KMS-11 (cell line): ENCODE measurements at regions not wholly inside any gene's neighbourhood (a gene's known extent, or its start where the extent isn't known, plus 50 kb on each side); places are given as distances from the start of the nearest gene placed in this dataset.

Experiments used
- H2AFZ ChIP-seq: fragments of 200-600 bp; sonication (generic); 2 replicates; pipeline ENCODE4 v1.6.1; 2016; ENCODE audit warnings: antibody characterized with exemption, mixed run types, low read depth
- H3K27ac ChIP-seq: fragments of 200-600 bp; sonication (generic); 2 replicates; pipeline ENCODE4 v1.6.1; 2016; ENCODE audit warnings: mild to moderate bottlenecking, mixed run types
- H3K27me3 ChIP-seq: fragments of 200-600 bp; sonication (generic); 2 replicates; pipeline ENCODE4 v1.6.1; 2017; ENCODE audit warnings: mild to moderate bottlenecking, low read depth, mixed run types, moderate library complexity; ENCODE audit not compliant: insufficient read depth
- H3K36me3 ChIP-seq: fragments of 200-600 bp; sonication (generic); 2 replicates; pipeline ENCODE4 v1.6.1; 2017; ENCODE audit warnings: mild to moderate bottlenecking, mixed run types; ENCODE audit not compliant: insufficient read depth
- H3K4me1 ChIP-seq: fragments of 200-600 bp; sonication (generic); 2 replicates; pipeline ENCODE4 v1.6.1; 2016; ENCODE audit warnings: mild to moderate bottlenecking, low read depth, mixed run types; ENCODE audit not compliant: poor library complexity, severe bottlenecking
- H3K4me2 ChIP-seq: fragments of 200-600 bp; sonication (generic); 2 replicates; pipeline ENCODE4 v1.7.0; 2016; ENCODE audit warnings: mild to moderate bottlenecking, mixed run types
- H3K4me3 ChIP-seq: fragments of 200-600 bp; sonication (generic); IDR thresholded peaks from 2 replicates; pipeline ENCODE4 v1.6.1; 2017; ENCODE audit warnings: low read depth, low read length, mixed read lengths; ENCODE audit not compliant: insufficient read depth
- H3K79me2 ChIP-seq: fragments of 200-600 bp; sonication (generic); 2 replicates; pipeline ENCODE4 v1.6.1; 2016; ENCODE audit warnings: low read depth, mixed run types; ENCODE audit not compliant: insufficient read depth
- H3K9ac ChIP-seq: fragments of 200-600 bp; sonication (generic); 2 replicates; pipeline ENCODE4 v1.6.1; 2016; ENCODE audit warnings: mild to moderate bottlenecking, mixed run types
- H4K20me1 ChIP-seq: fragments of 200-600 bp; sonication (generic); 2 replicates; pipeline ENCODE4 v1.6.1; 2016; ENCODE audit warnings: mild to moderate bottlenecking, mixed run types; ENCODE audit not compliant: insufficient read depth
- TF ChIP-seq, protein P1 (sequence below): fragments of 200-600 bp; sonication (generic); conservative IDR thresholded peaks from 2 replicates; pipeline ENCODE4 v1.6.1; 2017; ENCODE audit warnings: low read depth, mild to moderate bottlenecking, antibody characterized with exemption, low read length, moderate library complexity, mixed read lengths

DNA sequence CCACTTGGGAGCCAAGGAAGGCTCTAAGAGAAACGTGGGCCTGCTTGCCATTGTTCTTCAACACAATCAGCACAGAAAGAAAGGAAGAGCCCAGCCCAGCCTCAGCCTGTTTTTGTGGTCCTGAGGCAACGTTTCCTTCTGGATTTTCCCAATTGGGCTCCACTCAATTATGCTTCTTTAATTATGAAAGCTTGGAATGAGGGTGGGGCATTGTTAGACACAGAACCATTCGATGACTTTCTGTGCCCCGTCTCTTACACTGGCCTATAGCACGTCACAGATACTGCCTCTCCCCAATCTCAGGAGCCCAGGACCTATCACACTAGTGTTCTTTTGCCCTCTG, 207.4 kb downstream of the ZFP36L2 start:
- no peaks in the 10 kb centered on the region for H3K27me3 ChIP-seq
- no peaks in the 10 kb centered on the region for H4K20me1 ChIP-seq
- no peak overlapping the region for H3K4me3 ChIP-seq
- H3K9ac ChIP-seq, result no peak overlapping the region
- no peaks in the 10 kb centered on the region for H3K36me3 ChIP-seq
- no peak overlapping the region for H2AFZ ChIP-seq
- no peak overlapping the region for H3K4me2 ChIP-seq
- no peaks in the 10 kb centered on the region for H3K4me1 ChIP-seq
- TF ChIP-seq, protein P1, sequence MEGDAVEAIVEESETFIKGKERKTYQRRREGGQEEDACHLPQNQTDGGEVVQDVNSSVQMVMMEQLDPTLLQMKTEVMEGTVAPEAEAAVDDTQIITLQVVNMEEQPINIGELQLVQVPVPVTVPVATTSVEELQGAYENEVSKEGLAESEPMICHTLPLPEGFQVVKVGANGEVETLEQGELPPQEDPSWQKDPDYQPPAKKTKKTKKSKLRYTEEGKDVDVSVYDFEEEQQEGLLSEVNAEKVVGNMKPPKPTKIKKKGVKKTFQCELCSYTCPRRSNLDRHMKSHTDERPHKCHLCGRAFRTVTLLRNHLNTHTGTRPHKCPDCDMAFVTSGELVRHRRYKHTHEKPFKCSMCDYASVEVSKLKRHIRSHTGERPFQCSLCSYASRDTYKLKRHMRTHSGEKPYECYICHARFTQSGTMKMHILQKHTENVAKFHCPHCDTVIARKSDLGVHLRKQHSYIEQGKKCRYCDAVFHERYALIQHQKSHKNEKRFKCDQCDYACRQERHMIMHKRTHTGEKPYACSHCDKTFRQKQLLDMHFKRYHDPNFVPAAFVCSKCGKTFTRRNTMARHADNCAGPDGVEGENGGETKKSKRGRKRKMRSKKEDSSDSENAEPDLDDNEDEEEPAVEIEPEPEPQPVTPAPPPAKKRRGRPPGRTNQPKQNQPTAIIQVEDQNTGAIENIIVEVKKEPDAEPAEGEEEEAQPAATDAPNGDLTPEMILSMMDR, result no peak
- H3K27ac ChIP-seq, result no peak overlapping the region
- no peaks in the 10 kb centered on the region for H3K79me2 ChIP-seq

DNA sequence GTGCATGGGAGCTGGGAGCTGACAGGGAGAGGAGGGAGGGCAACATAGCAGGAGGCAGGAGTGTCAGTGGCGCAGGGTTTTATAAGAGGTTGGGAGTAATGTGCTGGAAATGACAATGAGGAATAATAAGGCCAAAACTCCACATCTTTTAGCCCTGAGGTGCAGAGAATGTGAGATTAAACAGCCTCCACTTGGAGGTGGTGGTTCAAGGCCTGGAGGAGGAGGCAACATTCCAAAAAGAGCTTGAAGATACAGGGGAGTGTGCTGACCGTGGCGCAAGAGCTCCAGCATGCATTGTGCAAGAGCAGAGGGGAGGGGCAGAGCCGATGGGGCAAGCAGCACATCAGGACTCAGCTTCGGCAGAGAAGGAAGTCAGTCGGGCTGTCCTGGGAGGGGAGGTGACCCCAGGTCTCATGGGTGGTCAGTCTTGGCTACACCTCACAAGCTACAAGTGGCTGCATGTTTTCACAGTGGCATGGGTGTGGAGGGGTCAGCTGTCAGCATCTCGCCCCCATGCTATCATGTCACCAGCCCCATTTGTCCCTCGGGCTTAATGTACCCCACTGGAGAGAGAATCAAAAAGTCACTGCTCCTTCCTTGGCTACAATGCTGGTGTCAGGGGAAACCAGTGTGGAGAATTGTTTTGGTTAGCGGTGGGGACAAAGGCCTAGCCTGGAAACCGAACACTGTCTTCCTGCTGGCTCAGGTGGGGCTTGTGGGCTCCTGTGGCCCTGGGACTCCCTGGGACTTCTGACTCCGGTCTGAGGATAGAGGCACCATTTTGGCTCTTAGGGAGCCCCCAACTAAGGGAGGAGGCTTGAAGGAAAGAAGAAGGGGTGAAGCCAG, 208.0 kb downstream of the ZFP36L2 start:
- no peaks in the 10 kb centered on the region for H3K27me3 ChIP-seq
- TF ChIP-seq, protein P1, result no peak
- H3K79me2 ChIP-seq, result no peaks in the 10 kb centered on the region
- no peaks in the 10 kb centered on the region for H3K36me3 ChIP-seq
- H3K27ac ChIP-seq, result no peak overlapping the region
- no peaks in the 10 kb centered on the region for H3K4me1 ChIP-seq
- H3K9ac ChIP-seq, result no peak overlapping the region
- no peaks in the 10 kb centered on the region for H4K20me1 ChIP-seq
- no peak overlapping the region for H3K4me2 ChIP-seq
- H2AFZ ChIP-seq, result no peak overlapping the region
- H3K4me3 ChIP-seq, result no peak overlapping the region

DNA sequence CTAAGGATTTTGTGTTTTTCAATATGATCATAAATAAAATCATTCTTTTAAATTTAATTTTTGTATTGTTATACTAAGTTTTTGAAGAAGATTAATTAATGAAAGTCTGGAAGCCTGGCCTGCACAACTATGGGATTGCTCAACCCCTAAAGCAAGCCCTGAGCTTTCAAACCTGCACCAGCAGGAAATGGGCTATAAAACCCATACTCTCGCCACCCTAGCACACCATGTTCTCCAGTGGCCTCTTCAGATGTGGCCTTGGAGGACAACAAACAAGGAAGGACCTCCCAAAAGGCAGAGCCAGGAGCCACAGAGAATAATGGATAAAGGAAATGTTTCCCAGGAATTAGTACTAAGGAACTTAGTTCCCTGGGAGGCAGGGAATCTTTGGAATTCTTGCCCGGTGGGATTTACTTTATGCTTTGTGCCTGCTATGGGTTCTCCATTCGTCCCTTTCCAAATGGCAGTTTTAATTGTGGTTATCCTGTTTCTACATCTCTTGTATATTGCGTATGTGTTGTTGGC, 212.5 kb downstream of the ZFP36L2 start:
- H3K79me2 ChIP-seq, result no peaks in the 10 kb centered on the region
- H3K27ac ChIP-seq, result no peak overlapping the region
- H3K27me3 ChIP-seq, result no peaks in the 10 kb centered on the region
- H3K4me1 ChIP-seq, result no peaks in the 10 kb centered on the region
- H4K20me1 ChIP-seq, result no peaks in the 10 kb centered on the region
- no peak overlapping the region for H2AFZ ChIP-seq
- H3K36me3 ChIP-seq, result no peaks in the 10 kb centered on the region
- no peak overlapping the region for H3K4me2 ChIP-seq
- no peak overlapping the region for H3K4me3 ChIP-seq
- no peak overlapping the region for H3K9ac ChIP-seq
- TF ChIP-seq, protein P1, result no peak

DNA sequence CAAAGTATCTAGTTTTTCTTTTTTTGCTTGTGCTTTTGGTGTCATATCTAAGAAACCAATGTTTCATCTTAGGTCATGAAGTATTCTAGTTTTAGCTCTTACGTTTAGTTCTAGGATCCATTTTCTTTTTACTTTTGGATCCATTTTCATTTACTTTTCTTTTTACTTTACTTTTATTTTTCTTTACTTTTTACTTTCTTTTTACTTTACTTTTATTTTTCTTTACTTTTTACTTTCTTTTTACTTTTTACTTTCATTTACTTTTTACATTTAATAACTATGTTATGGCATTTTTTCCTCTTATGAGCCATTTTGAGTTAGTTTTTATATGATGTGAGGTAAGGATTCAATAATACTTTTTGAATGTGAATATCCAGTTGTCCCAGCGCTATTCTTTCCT, 213.4 kb downstream of the ZFP36L2 start:
- TF ChIP-seq, protein P1, result no peak
- no peaks in the 10 kb centered on the region for H3K36me3 ChIP-seq
- H3K79me2 ChIP-seq, result no peaks in the 10 kb centered on the region
- no peak overlapping the region for H3K4me3 ChIP-seq
- H2AFZ ChIP-seq, result no peak overlapping the region
- no peaks in the 10 kb centered on the region for H3K27me3 ChIP-seq
- H4K20me1 ChIP-seq, result no peaks in the 10 kb centered on the region
- H3K4me2 ChIP-seq, result no peak overlapping the region
- no peak overlapping the region for H3K9ac ChIP-seq
- H3K4me1 ChIP-seq, result no peaks in the 10 kb centered on the region
- H3K27ac ChIP-seq, result no peak overlapping the region
